ENCODE measurements at regions not wholly inside any gene's neighbourhood (a gene's known extent, or its start where the extent isn't known, plus 50 kb on each side); places are given as distances from the start of the nearest gene placed in this dataset.

DNA sequence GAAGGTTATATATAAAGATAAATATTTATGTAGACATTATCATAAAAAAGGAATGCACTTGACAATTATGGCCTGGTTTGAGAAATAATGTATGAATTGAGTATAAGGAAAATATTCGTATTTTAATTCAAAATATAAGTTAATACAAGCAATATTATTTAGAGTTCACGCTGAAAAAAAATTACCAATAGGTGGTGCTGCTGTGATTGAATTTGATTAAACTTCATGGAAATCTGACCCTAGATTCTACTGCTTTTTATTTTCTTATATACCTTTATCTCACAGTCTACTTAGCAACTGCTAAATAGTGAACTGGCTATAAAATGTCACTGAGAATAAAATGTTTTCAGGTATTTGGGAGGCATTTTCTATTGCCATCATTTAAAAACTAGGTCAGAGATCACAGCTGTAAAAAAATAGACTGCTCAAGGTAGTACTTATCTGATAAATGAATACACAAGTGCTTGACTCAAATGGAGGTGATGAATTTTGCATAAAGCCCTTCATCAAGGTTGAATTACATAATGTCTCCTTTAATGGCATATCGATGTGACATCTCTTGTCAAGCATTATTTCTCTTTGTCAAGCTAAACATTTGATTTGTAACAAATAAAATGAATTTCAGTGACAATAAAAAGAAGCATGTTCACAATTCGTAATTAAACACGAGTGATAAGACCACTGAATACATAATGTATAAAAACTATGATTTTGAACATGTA lies 1638.8 kb upstream of the PCDH7 start:
- TF ChIP-seq EZH2 (IDR thresholded peaks at IDR 0.05; ENCODE audit: low read length, missing control alignments), result no peak
- TF ChIP-seq, protein P1, sequence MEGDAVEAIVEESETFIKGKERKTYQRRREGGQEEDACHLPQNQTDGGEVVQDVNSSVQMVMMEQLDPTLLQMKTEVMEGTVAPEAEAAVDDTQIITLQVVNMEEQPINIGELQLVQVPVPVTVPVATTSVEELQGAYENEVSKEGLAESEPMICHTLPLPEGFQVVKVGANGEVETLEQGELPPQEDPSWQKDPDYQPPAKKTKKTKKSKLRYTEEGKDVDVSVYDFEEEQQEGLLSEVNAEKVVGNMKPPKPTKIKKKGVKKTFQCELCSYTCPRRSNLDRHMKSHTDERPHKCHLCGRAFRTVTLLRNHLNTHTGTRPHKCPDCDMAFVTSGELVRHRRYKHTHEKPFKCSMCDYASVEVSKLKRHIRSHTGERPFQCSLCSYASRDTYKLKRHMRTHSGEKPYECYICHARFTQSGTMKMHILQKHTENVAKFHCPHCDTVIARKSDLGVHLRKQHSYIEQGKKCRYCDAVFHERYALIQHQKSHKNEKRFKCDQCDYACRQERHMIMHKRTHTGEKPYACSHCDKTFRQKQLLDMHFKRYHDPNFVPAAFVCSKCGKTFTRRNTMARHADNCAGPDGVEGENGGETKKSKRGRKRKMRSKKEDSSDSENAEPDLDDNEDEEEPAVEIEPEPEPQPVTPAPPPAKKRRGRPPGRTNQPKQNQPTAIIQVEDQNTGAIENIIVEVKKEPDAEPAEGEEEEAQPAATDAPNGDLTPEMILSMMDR (conservative IDR thresholded peaks at IDR 0.05 in 1 of 2, IDR thresholded peaks at IDR 0.05 in 1 of 2; ENCODE audit: low read depth in 1 of 2, low read length in 2 of 2), result peak in 1 of 2 donors; percentile 47

All from fibroblast of lung (primary cell).